Right cardiac atrium (tissue), 5 donors: ENCODE measurements at regions not wholly inside any gene's neighbourhood (a gene's known extent, or its start where the extent isn't known, plus 50 kb on each side); places are given as distances from the start of the nearest gene placed in this dataset.

Source experiments
- ATAC-seq, 2 donors: fragments of 200-7000 bp; cut with Tn5 transposase; one replicate each; pipeline versions ENCODE4 v1.8.0 to v1.9.1; 2020; ENCODE audit warnings: moderate library complexity in 2 of 2, mild to moderate bottlenecking in 1 of 2
- DNase-seq, 3 donors: peaks; one replicate each; pipeline ENCODE4 v3.0.0-alpha.2; 2020
- H3K27ac ChIP-seq: one replicate; pipeline ENCODE4 v1.5.1; 2013; ENCODE audit warnings: mild to moderate bottlenecking, low read length, control low read depth, moderate library complexity
- H3K27me3 ChIP-seq: one replicate; pipeline ENCODE4 v1.6.1; 2013; ENCODE audit not compliant: control insufficient read depth, insufficient read depth
- H3K4me1 ChIP-seq: one replicate; pipeline ENCODE4 v1.6.1; 2013; ENCODE audit warnings: low read length; ENCODE audit not compliant: control insufficient read depth, insufficient read depth
- H3K4me3 ChIP-seq: one replicate; pipeline ENCODE4 v1.5.1; 2013; ENCODE audit warnings: low read length, control low read depth
- H3K9me3 ChIP-seq: one replicate; pipeline ENCODE4 v1.6.1; 2013; ENCODE audit warnings: low read length; ENCODE audit not compliant: control insufficient read depth
- WGBS: extraction: QIAGEN DNeasy Blood & Tissue Kit; methylation state at CpG from one replicate; pipeline ENCODE4 v1.1.7; 2013; 5-methylcytosine and 5-hydroxymethylcytosine counted together
- intact Hi-C, 4 donors: fragments of 100-400 bp; cut with DNase I; formaldehyde crosslinking; loops; one replicate each; pipeline versions ENCODE4 v1.11.0 to v1.14.0; 2022 to 2023
- donor health status: healthy with polysubstance abuse.
- donor health status: DM: no; HTN: yes; CAD: no.
- donor health status: DM: no; HTN: no; CAD: no.
- donor health status: DM: no; HTN: yes; CAD: no; lungs with severe emphysema.
- donor health status: DM: yes; HTN: yes; CAD: no.

GRCh38 chr10:78320506-78320905 lies 286.8 kb downstream of the RPS24 start:
- DNase-seq (no peak), ATAC-seq (no peak)
- Histone ChIP-seq H3K9me3 (no peaks in the 10 kb centered on the region), H3K4me1 (peaks cover 5% of the 10 kb centered on the region), H3K4me3 (no peak overlapping the region), H3K27ac (no peak overlapping the region), H3K27me3 (no peaks in the 10 kb centered on the region)
- intact Hi-C loops = no loop called here
- 65% methylated on average over 5 of the region's 5 CpGs for WGBS

DNA sequence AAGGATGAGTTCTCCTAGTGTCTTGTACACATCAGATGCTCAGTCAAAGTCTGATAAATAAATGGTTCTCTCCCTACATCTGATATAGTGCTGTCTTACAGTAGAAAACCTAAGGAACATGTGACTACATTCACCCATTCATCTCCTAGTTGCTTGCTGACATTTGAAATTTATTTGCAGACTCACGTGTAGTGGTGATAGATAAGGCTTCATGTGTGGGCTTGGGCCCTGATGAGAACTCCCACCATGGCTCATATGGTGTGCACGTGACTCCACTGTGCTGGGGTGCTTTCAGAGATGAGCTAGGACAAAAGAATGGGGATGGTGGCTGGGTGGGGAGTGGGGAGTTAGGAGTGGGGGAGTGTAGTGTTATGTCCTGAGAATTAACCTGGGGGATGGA lies 287.3 kb downstream of the RPS24 start:
- no peaks in the 10 kb centered on the region for H3K27me3 ChIP-seq

DNA sequence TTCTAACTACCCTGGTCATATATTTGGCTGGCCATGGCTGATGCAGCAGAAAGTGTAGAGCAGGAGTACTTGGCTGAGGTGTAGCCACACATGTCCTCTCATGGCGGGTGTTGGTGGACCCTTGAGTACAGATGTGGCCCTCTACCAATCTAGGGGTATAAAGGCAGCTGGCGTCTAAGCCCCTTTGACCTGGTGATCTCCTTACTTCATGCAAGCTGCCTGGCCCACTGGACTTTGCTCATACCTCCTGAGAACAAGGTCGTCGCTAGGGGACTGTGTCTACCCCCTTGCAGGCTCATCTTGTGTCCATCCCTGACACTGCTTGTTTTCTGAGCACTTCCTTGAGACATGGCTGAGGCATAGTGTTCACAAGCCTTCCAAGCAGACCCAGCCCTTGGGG lies 287.8 kb downstream of the RPS24 start:
- Histone ChIP-seq H3K27me3 (no peaks in the 10 kb centered on the region), H3K4me1 (peaks cover 3% of the 10 kb centered on the region), H3K27ac (no peak overlapping the region), H3K9me3 (no peaks in the 10 kb centered on the region), H3K4me3 (no peak overlapping the region)
- intact Hi-C loops = no loop called here
- DNase-seq (no peak), ATAC-seq (no peak)
- 96% methylated on average over 4 of the region's 4 CpGs for WGBS

More for the DNA sequence above, 287.3 kb downstream of the RPS24 start:
- Histone ChIP-seq H3K4me3 (no peak overlapping the region), H3K4me1 (peaks cover 5% of the 10 kb centered on the region), H3K9me3 (no peaks in the 10 kb centered on the region), H3K27ac (no peak overlapping the region)
- ATAC-seq (no peak), DNase-seq (no peak)
- intact Hi-C loops = no loop called here
- WGBS = 81% methylated on average over 2 of the region's 2 CpGs

DNA sequence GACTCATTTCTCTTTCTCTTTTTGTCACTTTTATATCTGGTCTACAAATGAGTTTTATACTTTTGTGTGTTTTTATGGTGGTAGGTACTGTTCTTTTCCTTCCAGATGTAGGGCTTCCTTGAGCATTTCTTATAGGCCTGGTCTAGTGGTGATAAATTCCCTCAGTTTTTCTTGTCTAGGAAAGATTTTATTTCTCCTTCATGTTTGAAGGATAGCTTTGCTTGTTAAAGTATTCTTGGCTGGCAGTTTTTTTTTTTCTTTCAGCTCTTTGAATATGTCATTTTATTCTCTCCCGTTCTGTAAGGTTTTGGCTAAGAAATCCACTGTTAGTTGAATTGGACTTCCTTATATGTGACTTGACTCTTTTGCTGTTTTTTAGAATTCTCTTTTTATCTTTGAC lies 292.7 kb downstream of the RPS24 start:
- H3K4me1 ChIP-seq = no peaks in the 10 kb centered on the region
- H3K27ac ChIP-seq = no peak overlapping the region
- no peaks in the 10 kb centered on the region for H3K27me3 ChIP-seq
- no peaks in the 10 kb centered on the region for H3K9me3 ChIP-seq
- no peak overlapping the region for H3K4me3 ChIP-seq
- ATAC-seq (no peak), DNase-seq (no peak)
- WGBS = 94% methylated on average over 1 of the region's 1 CpG
- intact Hi-C loops = no loop called here

GRCh38 chr10:78327778-78328591 lies 294.3 kb downstream of the RPS24 start:
- H3K4me3 ChIP-seq = no peak overlapping the region
- H3K4me1 ChIP-seq = no peaks in the 10 kb centered on the region
- 90% methylated on average over 4 of the region's 4 CpGs for WGBS
- ATAC-seq (no peak), DNase-seq (no peak)
- H3K27me3 ChIP-seq = no peaks in the 10 kb centered on the region
- H3K9me3 ChIP-seq = no peaks in the 10 kb centered on the region
- intact Hi-C loops = no loop called here
- H3K27ac ChIP-seq = no peak overlapping the region

DNA sequence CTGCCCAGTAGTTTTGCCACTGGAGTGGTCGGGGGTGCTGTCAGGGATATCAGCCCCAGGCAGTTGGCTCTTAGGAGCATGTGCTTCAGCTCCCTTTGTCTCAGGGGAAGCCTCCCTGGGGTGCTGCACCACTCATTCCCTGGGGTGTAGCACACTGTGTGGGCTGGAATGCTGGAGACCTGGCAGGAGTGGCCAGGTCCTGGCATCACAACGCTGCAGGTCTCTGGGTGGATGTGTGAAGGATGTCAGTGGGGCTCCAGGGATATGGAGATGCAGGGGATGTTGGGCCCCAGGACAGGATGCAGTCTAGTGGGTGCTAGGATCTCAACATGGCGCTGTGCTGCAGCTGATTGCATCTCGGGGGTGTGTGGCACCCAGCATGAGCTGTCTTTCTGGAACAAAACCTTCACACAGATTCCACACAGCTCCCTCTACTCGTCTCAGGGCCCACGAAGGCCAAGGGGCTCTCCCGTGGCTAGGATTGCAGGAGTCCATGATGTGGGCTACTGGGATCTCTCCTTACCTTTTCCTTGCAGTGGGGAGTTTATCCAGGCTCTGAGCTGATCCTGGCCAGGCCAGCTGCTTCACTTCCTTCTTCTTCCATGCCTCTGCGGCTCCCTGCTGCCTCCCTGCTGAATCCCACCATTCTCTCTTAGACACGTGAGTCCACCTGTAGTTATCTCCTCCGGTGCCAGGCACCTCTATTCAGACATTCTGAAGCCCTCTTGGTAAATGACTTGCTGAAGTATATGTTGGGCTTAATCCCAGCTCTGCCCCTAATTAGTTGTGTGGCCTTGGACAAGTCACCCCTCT lies 295.1 kb downstream of the RPS24 start:
- intact Hi-C loops = no loop called here
- no peaks in the 10 kb centered on the region for H3K4me1 ChIP-seq
- DNase-seq = no peak
- H3K27me3 ChIP-seq = no peaks in the 10 kb centered on the region
- no peak overlapping the region for H3K27ac ChIP-seq
- H3K9me3 ChIP-seq = no peaks in the 10 kb centered on the region
- no peak for ATAC-seq
- 92% methylated on average over 10 of the region's 10 CpGs for WGBS
- H3K4me3 ChIP-seq = no peak overlapping the region

DNA sequence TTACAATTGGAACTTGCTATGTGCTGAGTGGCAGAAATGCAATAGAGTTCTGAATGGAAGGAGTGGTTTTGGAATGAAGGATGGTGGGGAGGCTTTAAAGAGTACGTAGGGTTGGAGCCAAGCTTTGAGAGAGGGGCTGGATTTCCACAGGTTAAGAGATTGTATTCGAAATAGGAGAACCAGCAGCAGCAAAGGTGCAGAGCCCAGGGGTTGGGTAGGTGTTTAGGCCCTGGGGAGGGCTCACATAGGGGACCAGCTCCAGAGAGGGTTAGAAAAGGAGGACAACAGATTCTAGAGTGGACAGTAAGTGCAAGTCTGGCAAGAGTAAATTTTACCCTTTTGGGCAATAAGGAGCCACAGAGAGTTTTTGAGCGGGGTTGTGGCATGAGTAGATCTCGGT lies 297.2 kb downstream of the RPS24 start:
- Histone ChIP-seq H3K27me3 (no peaks in the 10 kb centered on the region), H3K27ac (no peak overlapping the region), H3K4me1 (peaks cover 4% of the 10 kb centered on the region), H3K4me3 (no peak overlapping the region), H3K9me3 (no peaks in the 10 kb centered on the region)
- 77% methylated on average over 4 of the region's 4 CpGs for WGBS
- DNase-seq (no peak), ATAC-seq (no peak)
- intact Hi-C loops = no loop called here

DNA sequence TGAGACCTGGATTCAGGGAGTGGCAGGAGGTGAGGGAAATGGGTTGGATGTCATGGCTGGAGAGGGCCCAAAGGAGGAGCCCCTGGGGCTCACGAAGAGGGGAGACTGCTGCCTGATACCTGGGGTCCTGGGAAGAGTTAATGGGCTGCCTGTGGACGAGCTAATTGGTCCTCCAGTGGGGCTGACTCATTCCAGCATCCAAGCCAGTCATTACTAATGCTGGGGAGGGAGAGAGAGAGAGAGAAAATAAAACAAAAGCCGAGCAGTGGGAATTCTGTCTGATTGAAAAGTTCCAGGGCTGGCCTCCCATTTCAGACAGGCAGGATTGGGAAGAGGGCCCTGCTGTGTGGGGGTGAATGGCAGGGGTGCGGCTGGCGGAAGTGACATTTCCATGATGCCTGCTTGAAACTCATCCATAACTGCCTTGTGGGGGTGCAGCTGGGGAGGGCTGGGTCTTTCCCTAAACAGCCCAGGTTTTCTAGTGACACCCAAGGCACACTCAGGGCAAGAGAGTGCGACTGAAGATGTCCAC lies 297.8 kb downstream of the RPS24 start:
- no peaks in the 10 kb centered on the region for H3K9me3 ChIP-seq
- peak; percentile 50 to 81 (median 72) for DNase-seq
- peak overlapping the region; percentile 16 for H3K27ac ChIP-seq
- intact Hi-C loops = no loop called here
- no peak overlapping the region for H3K4me3 ChIP-seq
- H3K27me3 ChIP-seq = no peaks in the 10 kb centered on the region
- ATAC-seq = peak; percentile 54 to 77
- peaks cover 6% of the 10 kb centered on the region for H3K4me1 ChIP-seq
- whole genome bisulfite sequencing = 64% methylated on average over 6 of the region's 6 CpGs

GRCh38 chr10:78332012-78332411 lies 298.3 kb downstream of the RPS24 start:
- intact Hi-C loops = no loop called here
- Histone ChIP-seq H3K4me1 (peaks cover 6% of the 10 kb centered on the region), H3K9me3 (no peaks in the 10 kb centered on the region), H3K27me3 (no peaks in the 10 kb centered on the region), H3K4me3 (no peak overlapping the region), H3K27ac (peak overlapping the region; percentile 17)
- 86% methylated on average over 7 of the region's 7 CpGs for WGBS
- ATAC-seq = peak; percentile 62 to 65
- peak in 2 of 3 donors; percentile 43 to 79 for DNase-seq

- no peak for DNase-seq
- Histone ChIP-seq H3K27me3 (no peaks in the 10 kb centered on the region), H3K4me1 (peaks cover 6% of the 10 kb centered on the region), H3K4me3 (no peak overlapping the region), H3K9me3 (no peaks in the 10 kb centered on the region), H3K27ac (no peak overlapping the region)
- ATAC-seq = no peak
- intact Hi-C loops = no loop called here
Observed at GRCh38 chr10:78332657-78333056, 299.0 kb downstream of the RPS24 start.
